Activated CD4-positive, alpha-beta T cell treated with anti-CD3 and anti-CD28 coated beads, Interleukin-2, Interleukin-4, amounts not matched to agents 100 ng/mL and 50 ng/mL, durations not matched to agents 16 hours and 8 hours (primary cell): ENCODE measurements at regions not wholly inside any gene's neighbourhood (a gene's known extent, or its start where the extent isn't known, plus 50 kb on each side); places are given as distances from the start of the nearest gene placed in this dataset.

Experiments used
- DNase-seq: peaks from one replicate; pipeline ENCODE4 v3.0.0-alpha.2; 2020; ENCODE audit warnings: low spot score

DNA sequence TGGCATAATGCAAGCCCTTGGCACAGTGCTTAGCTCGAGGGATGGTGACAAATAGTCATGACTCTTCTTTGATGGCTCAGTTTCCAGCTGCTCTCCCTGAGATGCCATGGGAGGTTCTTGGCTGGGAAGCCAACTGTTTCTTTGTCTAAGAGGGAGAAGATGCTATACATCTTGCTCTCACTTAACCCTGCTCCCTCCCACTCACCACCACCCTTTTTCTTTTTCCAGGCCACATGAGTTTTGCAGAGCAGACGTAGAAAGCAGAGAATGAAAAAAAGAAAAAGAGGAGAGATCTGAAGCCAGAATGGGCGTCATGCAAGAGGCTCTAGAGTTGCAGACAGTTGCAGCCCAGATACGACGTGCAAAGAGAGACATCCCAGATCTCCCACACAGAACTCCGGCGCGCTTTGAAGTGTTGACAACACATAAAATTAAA lies 160.5 kb downstream of the FGF18 start:
- DNase-seq, result no peak

DNA sequence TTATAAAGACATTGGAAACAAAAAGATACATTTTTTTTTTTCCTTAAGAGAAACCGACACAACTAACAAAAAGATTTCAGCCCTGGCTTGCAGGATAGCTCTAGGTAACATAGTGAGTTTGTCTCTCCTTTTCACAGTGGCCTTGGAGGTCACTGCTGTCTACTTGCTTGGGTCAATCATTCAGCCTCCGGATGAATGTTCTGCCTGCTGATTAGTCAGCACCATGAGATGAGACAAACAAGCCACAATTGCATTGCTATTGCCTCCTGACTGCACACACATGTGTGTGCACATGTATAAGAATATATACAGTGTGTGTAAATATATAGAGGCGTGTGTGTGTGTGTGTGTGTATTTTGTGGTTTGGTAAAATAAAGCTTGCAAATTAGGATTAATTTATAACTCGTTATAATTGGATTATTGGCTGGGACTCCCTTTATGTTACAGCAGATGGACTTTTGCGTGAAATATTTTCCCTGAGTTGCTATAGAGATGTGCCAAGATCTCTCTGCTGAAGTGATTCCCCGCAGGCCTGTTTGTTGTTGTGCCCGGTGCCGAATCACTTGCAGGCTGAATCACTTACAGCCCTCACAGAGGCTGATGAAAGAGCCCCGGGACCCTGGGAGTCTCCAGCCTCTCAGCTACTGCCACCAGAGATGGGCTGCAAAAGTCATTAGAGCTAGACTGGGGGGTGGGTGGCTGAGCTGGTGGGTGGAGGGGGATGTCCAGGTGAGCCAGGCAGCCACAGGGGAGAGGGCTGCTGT lies 161.2 kb downstream of the FGF18 start:
- no peak for DNase-seq

DNA sequence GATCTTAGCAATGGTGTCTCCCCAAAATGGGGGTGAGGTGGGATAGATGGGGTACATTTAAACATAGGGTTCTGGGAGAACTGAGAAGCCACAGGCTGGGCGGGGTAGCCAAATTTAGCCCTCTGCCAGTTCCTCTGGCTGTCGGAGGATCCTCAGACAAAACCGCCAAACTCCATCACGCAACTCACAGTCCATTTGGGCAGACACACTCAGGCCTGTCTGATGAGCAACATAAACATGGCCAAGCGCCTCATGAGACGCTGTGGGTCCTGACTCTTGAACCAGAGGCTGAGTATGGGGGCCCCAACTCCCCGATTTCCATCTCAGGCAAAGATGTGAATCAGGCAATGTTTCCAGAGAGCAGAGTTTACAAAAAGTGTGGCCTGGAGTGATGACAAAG lies 162.3 kb downstream of the FGF18 start:
- DNase-seq, result no peak

GRCh38 chr5:171582849-171583248 lies 163.4 kb downstream of the FGF18 start:
- DNase-seq, result no peak

- DNase-seq, result no peak
Observed at GRCh38 chr5:171585981-171586380, 166.5 kb downstream of the FGF18 start.

GRCh38 chr5:171586436-171586835 lies 167.0 kb downstream of the FGF18 start:
- DNase-seq, result no peak

DNA sequence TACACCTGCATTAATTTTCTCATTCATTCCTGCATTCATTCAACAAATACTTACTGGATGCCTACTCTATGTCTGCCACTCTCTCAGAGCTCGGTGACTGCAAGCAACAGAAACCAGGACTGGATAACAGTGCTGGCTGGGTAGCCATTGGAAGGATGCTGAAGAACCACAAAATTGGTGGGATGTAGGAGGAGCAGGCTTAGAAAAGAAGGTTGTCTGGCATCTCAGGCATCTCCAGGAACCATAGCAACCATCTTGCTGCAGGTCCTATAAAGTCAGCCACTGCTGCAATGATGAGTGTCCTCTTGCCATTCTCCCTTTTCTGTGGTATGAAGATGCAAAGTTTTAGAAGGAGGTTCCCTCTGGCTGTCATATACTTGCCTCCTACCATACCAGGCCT lies 168.6 kb downstream of the FGF18 start:
- DNase-seq, result no peak

DNA sequence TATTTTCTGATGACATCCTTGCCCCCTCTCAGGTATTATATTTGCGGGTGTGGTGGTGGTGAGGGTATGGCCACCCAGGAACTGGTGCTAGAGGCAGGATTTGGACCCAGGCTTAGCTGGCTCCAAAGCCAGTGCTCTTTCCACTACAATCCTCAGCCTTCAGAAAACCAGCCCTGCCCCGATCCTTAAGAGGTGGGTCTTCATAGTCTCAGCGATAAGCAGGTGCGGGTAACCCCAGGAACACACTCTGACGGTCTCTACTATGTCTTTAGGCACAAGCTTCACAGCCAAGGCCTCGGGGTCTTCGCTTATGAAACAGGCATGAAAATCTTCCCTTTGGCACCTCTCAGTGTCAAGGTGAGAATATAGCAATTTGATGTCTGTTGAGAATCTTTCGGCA lies 169.3 kb downstream of the FGF18 start:
- no peak for DNase-seq

DNA sequence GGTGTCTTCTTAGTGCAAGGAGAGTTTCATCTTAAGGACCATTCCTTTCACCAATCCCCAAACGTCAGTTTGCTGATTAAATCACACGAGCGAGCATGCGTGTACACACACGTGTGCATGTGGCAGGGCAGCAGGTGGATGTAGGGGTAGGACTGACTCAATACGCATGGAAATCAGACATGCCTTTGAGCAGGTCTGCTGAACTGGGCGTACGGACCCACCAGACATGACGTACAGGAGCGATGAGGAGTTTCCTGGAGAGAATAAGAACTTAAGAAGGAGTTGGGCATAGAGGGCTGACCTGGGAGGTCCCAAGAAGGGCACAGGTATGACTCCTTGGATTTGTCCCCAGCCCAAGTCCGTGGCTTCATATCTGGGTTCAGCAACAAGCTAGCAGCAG lies 170.0 kb downstream of the FGF18 start:
- DNase-seq, result no peak

GRCh38 chr5:171592076-171592475 lies 172.6 kb downstream of the FGF18 start:
- no peak for DNase-seq

DNA sequence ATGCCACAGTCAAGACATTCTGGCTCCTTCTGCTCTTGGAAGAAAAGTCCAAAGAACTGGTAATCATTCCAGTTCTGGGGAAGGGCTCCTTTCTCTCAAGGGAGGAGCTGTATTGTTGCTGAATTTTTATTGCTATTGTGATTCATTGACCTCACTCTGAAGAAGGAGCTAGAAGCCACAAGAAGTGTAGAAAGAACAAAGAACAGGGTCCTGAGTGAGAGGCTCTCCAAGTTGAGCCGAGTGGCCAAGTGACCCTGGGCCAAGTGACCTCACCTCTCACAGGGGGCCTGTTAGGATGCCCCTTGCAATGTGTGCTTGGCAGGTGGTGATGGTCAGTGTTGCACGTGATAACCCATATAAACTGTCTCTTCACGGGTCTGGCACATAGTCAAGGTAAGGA lies 173.3 kb downstream of the FGF18 start:
- no peak for DNase-seq

DNA sequence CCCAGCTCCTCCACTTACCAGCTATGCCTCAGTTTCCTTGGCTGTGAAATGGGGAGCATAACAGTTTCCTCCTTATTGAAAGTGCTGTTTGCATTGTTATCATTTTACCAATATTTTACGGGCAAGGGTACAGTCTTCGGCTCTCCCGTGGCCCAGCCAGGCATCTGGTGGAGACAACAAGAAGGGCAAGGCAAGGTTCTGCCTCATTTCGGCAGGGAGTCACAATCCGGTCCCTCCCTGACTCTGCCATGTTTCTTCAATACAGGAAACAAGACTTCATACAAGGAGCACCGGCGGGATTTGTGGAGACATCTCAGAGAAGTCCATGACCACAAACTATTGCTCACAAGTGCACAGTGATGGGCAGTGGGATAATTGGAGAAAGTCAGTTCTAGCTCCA lies 174.0 kb downstream of the FGF18 start:
- no peak for DNase-seq

DNA sequence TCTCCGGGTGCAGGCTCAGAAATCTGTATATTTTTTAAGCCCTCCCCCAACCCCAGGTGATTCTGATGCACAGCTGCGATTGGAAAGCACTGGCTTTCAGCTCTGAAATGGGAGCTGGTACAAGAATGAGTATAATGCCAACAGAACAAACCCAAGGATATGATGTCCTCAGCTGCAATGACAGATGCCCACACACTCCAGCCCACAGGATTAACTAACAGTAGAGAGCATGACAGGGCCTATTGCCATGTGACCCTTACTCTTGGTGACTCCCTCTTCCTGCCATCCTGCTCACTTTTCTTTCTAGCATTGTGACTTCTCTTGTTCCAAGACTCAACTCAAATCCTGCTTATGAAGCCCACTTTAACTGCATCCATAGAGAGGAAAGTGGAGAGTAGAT lies 174.5 kb downstream of the FGF18 start:
- DNase-seq, result no peak

- no peak for DNase-seq
Observed at GRCh38 chr5:171595401-171595800, 176.0 kb downstream of the FGF18 start.

- DNase-seq, result peak; percentile 15
Observed at GRCh38 chr5:171595801-171596231, 176.4 kb downstream of the FGF18 start.

DNA sequence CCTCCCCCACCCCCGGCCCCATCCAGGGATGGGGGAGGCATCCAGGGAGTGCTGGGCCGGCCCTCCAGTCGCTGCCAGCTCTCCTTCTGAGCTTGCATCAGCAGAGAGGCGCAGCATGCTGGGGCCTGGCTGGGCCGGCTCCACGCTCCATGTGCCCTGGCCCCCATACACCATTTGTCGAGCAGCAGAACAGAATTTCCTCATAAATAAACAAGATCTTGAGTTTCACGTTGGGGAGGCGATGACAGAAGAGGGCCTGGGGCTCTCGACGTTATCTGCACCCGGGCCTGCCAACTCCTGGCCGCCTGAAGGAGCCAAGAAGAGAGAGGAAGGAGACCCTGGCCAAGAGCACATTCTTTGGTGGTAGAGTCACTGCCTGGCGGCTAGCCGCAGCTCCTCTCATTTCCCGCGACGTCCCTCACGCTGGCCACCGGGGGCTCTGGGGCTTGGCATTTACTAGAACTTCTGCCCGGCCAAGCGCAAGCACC lies 177.0 kb downstream of the FGF18 start:
- no peak for DNase-seq

- DNase-seq, result no peak
Observed at GRCh38 chr5:171597946-171598640, 178.6 kb downstream of the FGF18 start.

GRCh38 chr5:171598641-171599152 lies 179.2 kb downstream of the FGF18 start:
- no peak for DNase-seq

GRCh38 chr5:171599411-171599810 lies 180.0 kb downstream of the FGF18 start:
- no peak for DNase-seq

DNA sequence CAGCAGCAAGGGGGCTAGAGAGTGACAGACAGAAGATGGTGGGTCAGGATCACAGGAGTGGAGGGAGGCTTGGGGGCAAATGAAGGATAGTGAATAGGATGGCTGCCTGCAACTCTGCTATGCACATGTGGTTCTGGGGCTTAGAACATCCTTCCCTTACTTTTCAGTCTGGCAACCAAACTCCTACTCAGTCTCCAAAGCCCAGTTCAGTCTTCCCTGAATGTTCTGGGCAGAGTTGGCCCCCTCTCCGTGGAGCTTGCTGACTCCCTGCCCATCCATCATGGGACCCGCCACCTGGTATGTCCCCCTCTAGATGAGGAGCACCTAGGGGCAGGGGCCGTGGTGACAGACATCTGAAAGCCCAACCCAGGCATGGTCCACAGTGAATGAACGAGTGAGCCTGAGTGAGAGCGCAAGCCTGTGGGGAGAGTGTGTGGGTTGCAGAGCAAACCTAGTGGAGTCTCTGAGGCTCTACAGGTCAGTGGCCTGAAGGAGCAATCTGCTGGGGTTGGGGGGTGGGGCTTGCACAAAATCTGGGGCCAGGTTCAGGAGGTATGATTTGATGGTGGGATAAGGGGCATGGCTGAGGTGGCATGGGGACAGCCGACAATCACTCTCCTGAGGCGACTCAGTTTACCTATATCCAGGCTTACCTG lies 180.6 kb downstream of the FGF18 start:
- no peak for DNase-seq

DNA sequence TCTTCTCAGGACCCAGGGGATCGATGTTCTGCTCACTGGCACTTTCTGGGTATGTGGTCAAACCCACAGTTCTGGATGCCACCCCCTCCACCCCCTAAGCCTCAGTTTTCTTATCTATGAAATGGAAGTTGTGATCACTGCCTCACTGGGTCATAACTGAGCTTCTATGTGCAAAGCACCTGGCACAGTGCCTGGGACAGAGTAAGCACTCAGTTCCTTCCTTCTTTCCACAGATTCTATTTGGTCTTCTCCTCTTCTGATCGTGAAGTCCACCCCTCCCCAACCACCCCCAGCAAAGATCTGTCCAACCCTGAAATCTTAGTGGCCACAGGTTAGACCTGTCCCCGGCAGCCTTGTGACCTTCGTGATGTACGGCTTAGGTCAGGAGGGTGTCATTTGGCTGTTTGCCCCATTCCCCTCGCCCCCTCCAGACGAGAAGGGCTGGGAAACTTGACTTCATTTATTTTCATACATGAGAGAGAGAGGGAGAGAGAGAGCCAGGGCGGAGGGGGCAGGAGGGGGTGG lies 181.4 kb downstream of the FGF18 start:
- no peak for DNase-seq

DNA sequence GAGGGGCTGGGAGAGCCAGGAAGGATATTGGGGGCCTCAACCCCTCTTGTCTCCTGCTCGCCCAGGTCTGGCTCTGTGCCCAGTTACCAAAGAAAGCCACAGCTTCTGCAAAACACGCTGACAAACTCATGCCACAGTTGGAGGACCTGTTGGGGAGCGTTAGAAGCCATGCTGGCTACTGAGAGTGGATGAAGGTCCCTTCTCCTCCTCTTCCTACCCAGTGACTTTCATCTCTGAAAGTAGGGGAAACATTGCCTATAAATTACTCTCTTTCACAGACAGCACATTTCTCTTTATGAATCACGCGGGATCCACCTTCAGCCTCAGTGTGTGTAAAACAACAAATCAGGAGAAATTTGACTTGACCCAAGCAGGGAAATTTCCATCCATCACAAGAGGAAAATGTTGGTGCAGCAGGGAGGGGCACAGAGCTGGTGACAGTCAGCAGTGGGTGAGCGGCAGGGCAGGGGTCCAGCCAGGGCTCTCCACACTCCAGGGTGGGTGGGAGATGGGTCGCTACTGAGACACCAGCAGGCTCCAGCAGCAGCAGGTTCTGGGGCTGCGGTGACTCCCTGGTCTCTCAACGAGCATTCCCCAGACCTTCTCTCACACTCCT lies 181.9 kb downstream of the FGF18 start:
- DNase-seq, result peak; percentile 2
